A673 (cell line): ENCODE measurements at regions not wholly inside any gene's neighbourhood (a gene's known extent, or its start where the extent isn't known, plus 50 kb on each side); places are given as distances from the start of the nearest gene placed in this dataset.
A peak's percentile ranks its signal among the peaks of the same experiment; 100 is the strongest.

ENCODE experiments used
- BruUV-seq: library from RNA; stranded (reverse); fragments of 400-500 nt; replicated peaks from 2 replicates; lab custom pipeline; 2021; lab: Mats Ljungman, UMichigan
- CTCF ChIA-PET: fragments of 300-600 bp; sonication (Branson Sonifier 250); formaldehyde crosslinking; loops from one replicate; lab custom pipeline; 2022; ENCODE audit warnings: antibody characterized with exemption; lab: Charles Lee
- POLR2A ChIA-PET: fragments of 300-600 bp; sonication (Branson Sonifier 250); formaldehyde crosslinking; loops from one replicate; lab custom pipeline; 2022; ENCODE audit warnings: antibody characterized with exemption; ENCODE audit not compliant: low non-redundant PET; lab: Charles Lee
- DNase-seq: peaks from one replicate; pipeline ENCODE4 v3.0.0-alpha.2; 2015; ENCODE audit warnings: low spot score
- H3K27ac ChIP-seq: fragments of 200-600 bp; sonication (generic); 2 replicates; pipeline ENCODE4 v1.5.1; 2016; ENCODE audit warnings: mixed run types, low read depth, mild to moderate bottlenecking, mixed read lengths, antibody characterized with exemption, low read length; ENCODE audit not compliant: poor library complexity, severe bottlenecking
- H3K27me3 ChIP-seq: fragments of 200-600 bp; sonication (generic); replicated peaks from 2 replicates; pipeline ENCODE4 v1.6.1; 2017; ENCODE audit warnings: mixed run types, low read depth, mild to moderate bottlenecking, mixed read lengths, antibody characterized with exemption, low read length; ENCODE audit not compliant: insufficient read depth, poor library complexity
- H3K36me3 ChIP-seq: fragments of 200-600 bp; sonication (generic); 2 replicates; pipeline ENCODE4 v1.6.1; 2016; ENCODE audit warnings: mixed run types, mild to moderate bottlenecking, mixed read lengths, antibody characterized with exemption, low read length; ENCODE audit not compliant: insufficient read depth, poor library complexity, severe bottlenecking
- H3K4me1 ChIP-seq: fragments of 200-600 bp; sonication (generic); 2 replicates; pipeline ENCODE4 v1.6.1; 2017; ENCODE audit warnings: mixed run types, mild to moderate bottlenecking, mixed read lengths, antibody characterized with exemption, low read length; ENCODE audit not compliant: insufficient read depth, poor library complexity, severe bottlenecking
- H3K4me3 ChIP-seq: fragments of 200-600 bp; sonication (generic); 2 replicates; pipeline ENCODE4 v1.5.1; 2016; ENCODE audit warnings: low read depth, mixed run types, mild to moderate bottlenecking, mixed read lengths, low read length; ENCODE audit not compliant: poor library complexity, severe bottlenecking
- H3K9me3 ChIP-seq: fragments of 200-600 bp; sonication (generic); 2 replicates; pipeline ENCODE4 v1.6.1; 2016; ENCODE audit warnings: mixed run types, low read depth, mild to moderate bottlenecking, mixed read lengths, antibody characterized with exemption, low read length; ENCODE audit not compliant: poor library complexity, severe bottlenecking
- EZH2 ChIP-seq: fragments of 200-600 bp; sonication (generic); IDR thresholded peaks from 2 replicates; pipeline ENCODE4 v1.6.1; 2017; ENCODE audit warnings: borderline replicate concordance, low read depth, mild to moderate bottlenecking, mixed read lengths, antibody characterized with exemption, low read length; ENCODE audit not compliant: poor library complexity, severe bottlenecking
- intact Hi-C: fragments of 100-400 bp; cut with micrococcal nuclease; formaldehyde crosslinking; loops from one replicate; pipeline ENCODE4 v1.10.0; 2022; ENCODE audit not compliant: unreplicated experiment
- TF ChIP-seq, protein P1 (sequence below): fragments of 300-800, 200-600 bp; sonication (generic); conservative IDR thresholded peaks from 2 replicates; pipeline ENCODE4 v1.5.1; 2017; ENCODE audit warnings: low read depth, mild to moderate bottlenecking, antibody characterized with exemption, low read length, moderate library complexity, mixed read lengths

DNA sequence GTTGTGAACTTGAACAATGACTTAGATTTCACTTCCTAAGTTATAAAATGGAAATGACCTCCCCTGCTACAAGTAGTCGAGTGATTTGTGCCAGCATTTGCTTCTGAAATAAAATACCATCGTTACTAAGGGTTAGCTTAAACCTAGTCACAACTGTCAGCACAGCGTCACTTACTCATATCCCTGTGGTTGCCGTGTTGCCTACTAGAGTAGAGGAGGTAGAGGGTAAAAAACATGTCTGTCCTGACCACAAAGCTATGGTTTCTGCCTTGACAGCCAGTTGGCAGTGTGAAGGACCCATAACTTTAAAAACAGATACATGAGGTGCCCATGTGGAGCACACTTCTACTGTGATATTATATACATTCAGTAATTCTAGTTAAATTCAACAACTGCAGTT, 234.2 kb upstream of the RGS6 start:
- CTCF ChIA-PET: no interaction called here

DNA sequence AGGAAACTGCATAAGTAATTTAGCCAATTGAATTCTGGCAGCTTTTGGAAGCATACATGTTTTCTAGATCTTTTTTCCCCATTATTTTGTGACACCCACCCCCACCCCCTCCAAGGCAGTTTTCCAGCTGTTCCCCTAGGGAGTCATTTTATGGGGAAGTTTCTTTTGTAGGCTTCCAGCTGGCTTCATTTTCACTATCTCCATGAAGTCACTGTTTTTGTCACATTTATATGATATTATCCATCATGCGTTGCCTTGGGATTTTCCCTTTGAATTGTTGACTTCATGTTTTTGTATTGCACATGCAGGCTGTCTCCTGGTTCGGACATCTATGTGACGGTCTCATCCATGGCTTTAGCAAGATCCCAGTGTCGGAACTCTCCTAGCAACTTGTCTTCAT, 233.6 kb upstream of the RGS6 start:
- Histone ChIP-seq H3K27me3 (no peaks in the 10 kb centered on the region), H3K4me1 (peaks cover 57% of the 10 kb centered on the region), H3K27ac (no peak overlapping the region), H3K36me3 (no peaks in the 10 kb centered on the region), H3K4me3 (no peak overlapping the region), H3K9me3 (no peaks in the 10 kb centered on the region)
- CTCF ChIA-PET: no interaction called here
- no TSS peak for BruUV-seq
- POLR2A ChIA-PET: no interaction called here
- TF ChIP-seq EZH2: no peak
- intact Hi-C loops: no loop called here
- peak; percentile 63 for DNase-seq

More for the DNA sequence above, 234.2 kb upstream of the RGS6 start:
- BruUV-seq: no TSS peak
- intact Hi-C loops: no loop called here
- TF ChIP-seq, protein P1, sequence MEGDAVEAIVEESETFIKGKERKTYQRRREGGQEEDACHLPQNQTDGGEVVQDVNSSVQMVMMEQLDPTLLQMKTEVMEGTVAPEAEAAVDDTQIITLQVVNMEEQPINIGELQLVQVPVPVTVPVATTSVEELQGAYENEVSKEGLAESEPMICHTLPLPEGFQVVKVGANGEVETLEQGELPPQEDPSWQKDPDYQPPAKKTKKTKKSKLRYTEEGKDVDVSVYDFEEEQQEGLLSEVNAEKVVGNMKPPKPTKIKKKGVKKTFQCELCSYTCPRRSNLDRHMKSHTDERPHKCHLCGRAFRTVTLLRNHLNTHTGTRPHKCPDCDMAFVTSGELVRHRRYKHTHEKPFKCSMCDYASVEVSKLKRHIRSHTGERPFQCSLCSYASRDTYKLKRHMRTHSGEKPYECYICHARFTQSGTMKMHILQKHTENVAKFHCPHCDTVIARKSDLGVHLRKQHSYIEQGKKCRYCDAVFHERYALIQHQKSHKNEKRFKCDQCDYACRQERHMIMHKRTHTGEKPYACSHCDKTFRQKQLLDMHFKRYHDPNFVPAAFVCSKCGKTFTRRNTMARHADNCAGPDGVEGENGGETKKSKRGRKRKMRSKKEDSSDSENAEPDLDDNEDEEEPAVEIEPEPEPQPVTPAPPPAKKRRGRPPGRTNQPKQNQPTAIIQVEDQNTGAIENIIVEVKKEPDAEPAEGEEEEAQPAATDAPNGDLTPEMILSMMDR: no peak
- TF ChIP-seq EZH2: no peak
- DNase-seq: no peak
- Histone ChIP-seq H3K4me1 (peaks cover 57% of the 10 kb centered on the region), H3K27me3 (no peaks in the 10 kb centered on the region), H3K36me3 (no peaks in the 10 kb centered on the region), H3K27ac (no peak overlapping the region), H3K4me3 (no peak overlapping the region), H3K9me3 (no peaks in the 10 kb centered on the region)
- POLR2A ChIA-PET: no interaction called here

DNA sequence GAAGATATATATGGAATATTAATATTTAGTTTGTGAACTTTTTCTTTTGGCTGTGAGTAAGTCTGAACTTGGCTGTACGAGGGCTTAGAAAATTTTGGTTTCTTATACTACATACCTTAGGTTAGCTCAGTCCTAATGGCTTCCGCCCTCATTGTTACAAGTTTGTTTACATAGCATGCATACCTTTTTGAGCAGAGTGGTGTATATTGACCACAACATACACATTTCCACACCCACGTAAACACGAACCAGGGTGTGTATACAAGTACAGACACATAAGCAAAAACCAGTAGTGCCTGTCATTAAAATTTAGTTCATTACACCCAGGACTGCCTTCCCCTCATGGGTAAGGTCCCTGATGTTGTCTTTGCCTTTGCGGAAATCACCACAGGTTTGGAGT, 230.2 kb upstream of the RGS6 start:
- no peaks in the 10 kb centered on the region for H3K27me3 ChIP-seq
- intact Hi-C loops: no loop called here
- no peak overlapping the region for H3K27ac ChIP-seq
- H3K9me3 ChIP-seq: no peaks in the 10 kb centered on the region
- H3K36me3 ChIP-seq: no peaks in the 10 kb centered on the region
- no peak overlapping the region for H3K4me3 ChIP-seq
- POLR2A ChIA-PET: no interaction called here
- DNase-seq: no peak
- no TSS peak for BruUV-seq
- TF ChIP-seq EZH2: no peak
- TF ChIP-seq, protein P1: no peak
- CTCF ChIA-PET: no interaction called here
- peaks cover 46% of the 10 kb centered on the region for H3K4me1 ChIP-seq

DNA sequence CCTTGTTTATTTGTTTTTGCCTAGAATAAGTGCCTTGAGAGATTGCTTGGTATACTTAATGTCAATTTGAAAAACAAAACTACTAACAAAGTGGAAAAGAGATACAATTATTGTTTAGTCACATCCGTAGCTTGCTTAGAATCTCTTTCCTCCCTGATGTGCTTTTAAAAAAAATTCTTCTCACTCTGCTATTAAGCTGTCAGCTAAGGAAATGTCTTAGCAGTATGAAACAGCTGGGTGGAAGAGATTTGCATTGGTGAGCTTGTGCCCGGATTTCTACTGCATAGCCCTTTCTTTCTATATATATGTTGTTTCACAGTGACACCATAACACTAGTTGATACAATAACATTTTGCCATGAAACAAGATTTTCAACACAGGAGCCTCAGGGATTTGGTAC, 229.4 kb upstream of the RGS6 start:
- POLR2A ChIA-PET: no interaction called here
- TF ChIP-seq, protein P1: no peak
- TF ChIP-seq EZH2: no peak
- Histone ChIP-seq H3K4me1 (peaks cover 44% of the 10 kb centered on the region), H3K27me3 (no peaks in the 10 kb centered on the region), H3K36me3 (no peaks in the 10 kb centered on the region), H3K27ac (peak overlapping the region; percentile 55), H3K4me3 (no peak overlapping the region), H3K9me3 (no peaks in the 10 kb centered on the region)
- CTCF ChIA-PET: interaction anchor here (0.5 kb wide), 1 partner anchor 18 kb away, joined by 3 read pairs; no protein-coding TSS in a partner anchor
- DNase-seq: peak; percentile 49
- intact Hi-C loops: no loop called here
- BruUV-seq: no TSS peak
